CD4-positive, CD25-positive, alpha-beta regulatory T cell (primary cell): ENCODE measurements at regions not wholly inside any gene's neighbourhood (a gene's known extent, or its start where the extent isn't known, plus 50 kb on each side); places are given as distances from the start of the nearest gene placed in this dataset.

Source experiments
- ATAC-seq, 2 donors: fragments of 150-1000 bp; cut with Tn5 transposase; one replicate each; pipeline ENCODE4 v1.10.0; 2021; ENCODE audit warnings: low read depth in 2 of 2, moderate number of reproducible peaks in 2 of 2, moderate library complexity in 1 of 2
- DNase-seq, 3 donors: peaks; one replicate each; pipeline versions ENCODE4 v3.0.0 to v3.0.0-alpha.2; 2012 to 2022; ENCODE audit warnings: mixed read lengths in 1 of 3
- H3K27ac ChIP-seq: one replicate; pipeline ENCODE4 v1.7.0; 2013; ENCODE audit warnings: mild to moderate bottlenecking, low read length; ENCODE audit not compliant: insufficient read depth, poor library complexity, severe bottlenecking
- H3K27me3 ChIP-seq: one replicate; pipeline ENCODE4 v1.7.0; 2013; ENCODE audit warnings: low read length; ENCODE audit not compliant: control insufficient read depth, insufficient read depth
- H3K36me3 ChIP-seq: one replicate; pipeline ENCODE4 v1.7.0; 2013; ENCODE audit warnings: mild to moderate bottlenecking, low read length, moderate library complexity; ENCODE audit not compliant: control insufficient read depth, insufficient read depth
- H3K4me1 ChIP-seq: 2 replicates; pipeline ENCODE4 v1.7.0; 2013; ENCODE audit warnings: mild to moderate bottlenecking, low read length; ENCODE audit not compliant: insufficient read depth, control insufficient read depth, poor library complexity, severe bottlenecking
- H3K4me3 ChIP-seq: one replicate; pipeline ENCODE4 v1.7.0; 2013; ENCODE audit warnings: low read depth, mild to moderate bottlenecking, low read length, moderate library complexity
- H3K9me3 ChIP-seq, 2 experiments: 1 replicate in 1 of 2; 2 replicates in 1 of 2; pipeline ENCODE4 v1.7.0; 2013; ENCODE audit warnings: low read length in 2 of 2, mild to moderate bottlenecking in 1 of 2, moderate library complexity in 1 of 2; ENCODE audit not compliant: control insufficient read depth in 2 of 2
- H3K27ac Mint-ChIP-seq, 3 donors: one replicate each; pipeline ENCODE4 v1.8.0; 2020 to 2022; ENCODE audit warnings: mild to moderate bottlenecking in 3 of 3, mixed read lengths in 3 of 3, moderate library complexity in 2 of 3
- H3K27me3 Mint-ChIP-seq: one replicate; pipeline ENCODE4 v1.8.0; 2022; ENCODE audit warnings: mild to moderate bottlenecking, mixed read lengths
- H3K36me3 Mint-ChIP-seq: one replicate; pipeline ENCODE4 v1.8.0; 2020; ENCODE audit warnings: mixed read lengths
- H3K4me1 Mint-ChIP-seq, 4 donors: one replicate each; pipeline ENCODE4 v1.8.0; 2020 to 2022; ENCODE audit warnings: mixed read lengths in 4 of 4, mild to moderate bottlenecking in 1 of 4
- H3K4me3 Mint-ChIP-seq, 4 donors: one replicate each; pipeline ENCODE4 v1.8.0; 2020 to 2022; ENCODE audit warnings: mild to moderate bottlenecking in 4 of 4, mixed read lengths in 4 of 4, moderate library complexity in 3 of 4
- H3K9me3 Mint-ChIP-seq, 7 donors: one replicate each; pipeline ENCODE4 v1.8.0; 2020 to 2022; ENCODE audit warnings: mixed read lengths in 7 of 7, mild to moderate bottlenecking in 3 of 7, moderate library complexity in 2 of 7

DNA sequence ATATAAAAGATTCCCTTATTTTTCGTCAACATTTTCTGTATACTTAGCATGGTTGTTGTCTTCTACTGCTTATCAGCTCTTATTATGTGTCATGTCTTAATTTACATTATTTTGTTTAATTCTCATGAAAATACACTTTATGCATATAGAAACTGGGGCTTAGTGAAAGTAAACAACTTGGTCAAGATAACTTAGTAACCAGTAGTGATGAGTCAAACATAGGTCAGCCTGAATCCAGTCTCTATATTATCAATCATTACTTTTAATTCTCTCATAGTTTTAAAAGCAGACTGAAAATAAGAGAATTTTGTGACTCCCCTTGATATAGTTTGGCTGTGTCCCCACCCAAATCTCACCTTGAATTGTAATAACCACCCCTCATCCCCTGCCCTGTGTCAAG is 119.6 kb upstream of the TPK1 start:
- Histone ChIP-seq H3K27me3 (no peaks in the 10 kb centered on the region), H3K9me3 (no peaks in the 10 kb centered on the region), H3K4me1 (no peaks in the 10 kb centered on the region), H3K27ac (no peak overlapping the region), H3K36me3 (no peaks in the 10 kb centered on the region), H3K4me3 (no peak overlapping the region)
- DNase-seq: no peak
- Mint-ChIP-seq H3K4me3 (no peak overlapping the region), H3K9me3 (peaks cover 0 to 9% (median 3%) of the 10 kb centered on the region in 7 donors), H3K4me1 (no peaks in the 10 kb centered on the region), H3K27ac (no peak overlapping the region), H3K36me3 (no peaks in the 10 kb centered on the region), H3K27me3 (no peaks in the 10 kb centered on the region)
- no peak for ATAC-seq

DNA sequence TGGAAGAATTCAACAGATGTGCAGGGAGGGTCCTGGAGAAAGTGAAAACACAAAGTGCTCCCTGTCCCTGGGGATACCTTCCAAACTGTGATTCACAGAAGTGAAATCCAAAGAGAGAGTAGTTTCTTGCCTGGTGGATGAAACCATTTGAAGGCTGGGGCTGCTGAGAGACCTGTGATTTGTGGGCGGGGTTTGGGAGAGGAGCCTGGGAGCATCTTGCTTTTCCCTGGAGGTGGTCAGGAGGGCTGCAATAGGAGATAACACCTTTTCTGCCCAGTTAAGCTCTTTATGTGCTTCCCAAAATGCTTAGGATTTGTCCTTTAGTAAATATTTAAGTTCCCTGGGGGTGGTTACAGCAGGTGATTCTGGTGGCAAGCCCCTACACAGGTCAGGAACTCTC is 105.3 kb upstream of the TPK1 start:
- Histone ChIP-seq H3K27me3 (no peaks in the 10 kb centered on the region), H3K4me1 (no peaks in the 10 kb centered on the region), H3K9me3 (no peaks in the 10 kb centered on the region), H3K4me3 (no peak overlapping the region), H3K36me3 (no peaks in the 10 kb centered on the region), H3K27ac (no peak overlapping the region)
- no peaks in the 10 kb centered on the region for H3K36me3 Mint-ChIP-seq
- H3K27ac Mint-ChIP-seq: no peak overlapping the region
- peaks cover 0 to 3% (median 0%) of the 10 kb centered on the region in 7 donors for H3K9me3 Mint-ChIP-seq
- DNase-seq (no peak), ATAC-seq (no peak)
- H3K27me3 Mint-ChIP-seq: peaks cover 16% of the 10 kb centered on the region
- no peaks in the 10 kb centered on the region for H3K4me1 Mint-ChIP-seq
- peak overlapping the region in 1 of 4 donors; percentile 10 for H3K4me3 Mint-ChIP-seq

DNA sequence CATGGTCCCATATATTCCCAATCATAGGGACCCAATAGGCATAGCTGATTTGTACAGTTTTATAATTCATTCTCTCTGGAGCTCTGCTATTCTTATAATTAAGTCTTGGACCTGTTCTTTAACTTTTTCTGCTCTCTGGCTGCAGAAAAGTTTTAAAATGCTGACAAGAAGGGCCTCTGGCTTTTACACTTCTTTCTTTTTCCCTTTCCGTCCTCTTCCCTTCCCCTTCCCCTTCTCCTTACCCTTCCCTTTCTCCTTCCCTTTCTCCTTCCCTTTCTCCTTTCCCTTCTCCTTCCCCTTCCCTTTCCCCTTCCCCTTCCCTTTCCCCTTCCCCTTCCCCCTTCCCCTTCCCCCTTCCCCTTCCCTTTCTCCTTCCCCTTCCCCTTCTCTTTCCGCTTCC is 101.3 kb upstream of the TPK1 start:
- ATAC-seq: no peak

DNA sequence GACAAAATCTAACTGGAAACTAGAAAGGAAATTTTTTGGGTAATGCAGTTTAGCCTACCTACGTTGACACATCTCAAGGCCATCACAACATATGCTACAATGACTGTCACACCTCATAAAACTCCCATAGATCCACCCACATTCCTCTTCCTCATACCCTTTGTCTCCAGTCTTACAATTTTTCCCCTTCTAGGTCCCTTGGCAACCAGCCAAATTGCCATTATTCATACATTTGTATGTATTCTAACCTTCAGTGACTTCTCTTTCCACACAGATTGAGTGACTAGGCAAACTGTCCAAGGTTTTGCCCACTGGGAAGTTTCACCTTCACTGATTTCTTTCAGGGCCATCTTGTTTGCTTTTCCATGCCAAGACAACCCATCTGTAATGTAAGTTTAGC is 100.5 kb upstream of the TPK1 start:
- Histone ChIP-seq H3K27me3 (no peaks in the 10 kb centered on the region), H3K4me3 (no peak overlapping the region), H3K27ac (no peak overlapping the region), H3K36me3 (no peaks in the 10 kb centered on the region), H3K9me3 (no peaks in the 10 kb centered on the region), H3K4me1 (no peaks in the 10 kb centered on the region)
- DNase-seq (no peak), ATAC-seq (no peak)
- Mint-ChIP-seq H3K4me1 (no peaks in the 10 kb centered on the region), H3K4me3 (no peak overlapping the region), H3K27me3 (peaks cover 26% of the 10 kb centered on the region), H3K27ac (no peak overlapping the region), H3K9me3 (peaks cover 0 to 7% (median 1%) of the 10 kb centered on the region in 7 donors), H3K36me3 (no peaks in the 10 kb centered on the region)

More for the DNA sequence above, 101.3 kb upstream of the TPK1 start:
- Mint-ChIP-seq H3K4me1 (no peaks in the 10 kb centered on the region), H3K36me3 (no peaks in the 10 kb centered on the region), H3K27ac (no peak overlapping the region), H3K27me3 (peaks cover 26% of the 10 kb centered on the region), H3K4me3 (no peak overlapping the region), H3K9me3 (peaks cover 0 to 7% (median 1%) of the 10 kb centered on the region in 7 donors)
- no peak for DNase-seq
- Histone ChIP-seq H3K4me1 (no peaks in the 10 kb centered on the region), H3K9me3 (no peaks in the 10 kb centered on the region), H3K36me3 (no peaks in the 10 kb centered on the region), H3K27me3 (no peaks in the 10 kb centered on the region), H3K4me3 (no peak overlapping the region), H3K27ac (no peak overlapping the region)

DNA sequence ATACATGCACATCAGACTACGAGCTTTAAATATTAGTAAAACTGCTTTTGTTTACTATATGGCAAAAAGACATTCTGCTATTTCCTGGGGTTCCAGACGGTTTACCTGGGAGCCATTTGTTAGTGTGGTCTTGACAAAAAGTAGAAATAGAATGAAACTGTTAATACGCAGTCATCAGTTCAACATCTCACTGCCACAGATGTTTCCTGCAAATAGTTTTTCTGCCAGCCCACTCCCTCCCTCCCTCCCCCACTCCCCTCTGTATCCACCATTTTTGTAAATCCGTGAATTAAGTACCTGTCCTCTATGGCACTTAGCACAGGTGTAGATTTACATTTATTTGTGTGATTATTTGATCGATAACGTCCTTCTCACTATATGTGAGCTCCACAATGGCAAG is 74.6 kb upstream of the TPK1 start:
- Histone ChIP-seq H3K27me3 (no peaks in the 10 kb centered on the region), H3K4me1 (no peaks in the 10 kb centered on the region), H3K9me3 (no peaks in the 10 kb centered on the region), H3K36me3 (no peaks in the 10 kb centered on the region), H3K4me3 (no peak overlapping the region), H3K27ac (no peak overlapping the region)
- peaks cover 0 to 18% (median 2%) of the 10 kb centered on the region in 4 donors for H3K4me1 Mint-ChIP-seq
- H3K27ac Mint-ChIP-seq: no peak overlapping the region
- H3K4me3 Mint-ChIP-seq: no peak overlapping the region
- DNase-seq (no peak), ATAC-seq (no peak)
- H3K36me3 Mint-ChIP-seq: no peaks in the 10 kb centered on the region
- peaks cover 0 to 2% (median 0%) of the 10 kb centered on the region in 7 donors for H3K9me3 Mint-ChIP-seq
- H3K27me3 Mint-ChIP-seq: peaks cover 6% of the 10 kb centered on the region

DNA sequence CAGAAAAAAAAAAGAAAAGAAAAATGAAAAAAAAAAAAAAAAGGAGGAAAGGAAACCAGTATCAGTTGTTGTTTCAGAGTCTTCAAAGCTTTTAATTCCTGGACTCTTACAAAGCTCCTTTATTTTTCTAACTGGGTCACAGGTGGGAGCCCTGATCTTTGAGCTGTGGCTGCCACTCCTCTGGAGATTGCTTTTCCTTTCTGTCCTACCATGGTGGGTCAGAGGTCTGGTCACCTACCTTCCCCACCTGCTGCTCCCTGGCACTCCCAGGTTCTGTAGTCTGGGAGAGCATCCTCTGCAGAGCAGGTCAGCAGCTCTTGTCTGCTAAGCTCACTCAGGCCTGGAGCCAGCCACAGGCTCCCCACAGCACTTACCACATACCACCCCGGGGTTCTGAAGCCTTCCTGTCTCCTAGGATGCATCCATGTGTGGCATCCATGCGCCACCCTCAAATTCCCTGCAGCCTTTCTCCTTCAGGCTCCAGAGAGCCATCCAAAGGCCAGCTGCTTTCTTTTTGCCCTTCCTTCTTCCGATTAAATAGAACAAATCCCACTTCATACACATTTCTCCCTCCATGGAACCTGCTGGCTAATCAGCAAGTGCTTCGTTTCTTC is 73.2 kb upstream of the TPK1 start:
- peaks cover 0 to 18% (median 2%) of the 10 kb centered on the region in 4 donors for H3K4me1 Mint-ChIP-seq
- H3K4me3 ChIP-seq: no peak overlapping the region
- H3K36me3 ChIP-seq: no peaks in the 10 kb centered on the region
- H3K4me3 Mint-ChIP-seq: no peak overlapping the region
- no peaks in the 10 kb centered on the region for H3K9me3 ChIP-seq
- H3K27me3 ChIP-seq: no peaks in the 10 kb centered on the region
- H3K36me3 Mint-ChIP-seq: no peaks in the 10 kb centered on the region
- H3K27me3 Mint-ChIP-seq: peaks cover 6% of the 10 kb centered on the region
- peaks cover 0 to 2% (median 0%) of the 10 kb centered on the region in 7 donors for H3K9me3 Mint-ChIP-seq
- no peaks in the 10 kb centered on the region for H3K4me1 ChIP-seq
- DNase-seq (no peak), ATAC-seq (no peak)
- H3K27ac Mint-ChIP-seq: no peak overlapping the region
- no peak overlapping the region for H3K27ac ChIP-seq

DNA sequence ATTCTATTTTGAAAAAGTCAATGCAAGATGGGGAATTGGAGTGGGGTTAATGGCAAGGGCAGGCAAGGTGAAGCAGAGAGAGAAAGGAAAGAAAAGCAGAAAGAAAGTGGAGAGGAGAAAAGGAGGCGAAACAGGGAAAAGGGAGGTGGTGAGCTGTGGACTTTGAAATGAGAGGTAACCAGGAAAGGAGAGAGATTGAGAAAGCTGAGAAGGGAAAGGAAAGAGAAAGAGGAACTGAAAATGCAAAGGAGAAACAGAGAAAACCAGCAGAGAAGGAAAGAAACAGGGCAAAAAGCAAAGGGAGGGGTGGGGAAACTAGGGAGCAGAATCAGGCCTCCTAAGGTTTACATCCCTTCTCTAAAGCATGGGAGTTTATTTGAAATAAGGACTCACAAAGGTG is 72.5 kb upstream of the TPK1 start:
- Mint-ChIP-seq H3K27me3 (peaks cover 6% of the 10 kb centered on the region), H3K9me3 (peaks cover 0 to 2% (median 0%) of the 10 kb centered on the region in 7 donors), H3K27ac (peak overlapping the region in 2 of 3 donors; percentile 36 to 96), H3K4me3 (no peak overlapping the region), H3K36me3 (no peaks in the 10 kb centered on the region), H3K4me1 (peaks cover 0 to 18% (median 2%) of the 10 kb centered on the region in 4 donors)
- ATAC-seq (no peak), DNase-seq (no peak)
- Histone ChIP-seq H3K9me3 (no peaks in the 10 kb centered on the region), H3K27ac (no peak overlapping the region), H3K27me3 (no peaks in the 10 kb centered on the region), H3K4me1 (no peaks in the 10 kb centered on the region), H3K4me3 (no peak overlapping the region), H3K36me3 (no peaks in the 10 kb centered on the region)

DNA sequence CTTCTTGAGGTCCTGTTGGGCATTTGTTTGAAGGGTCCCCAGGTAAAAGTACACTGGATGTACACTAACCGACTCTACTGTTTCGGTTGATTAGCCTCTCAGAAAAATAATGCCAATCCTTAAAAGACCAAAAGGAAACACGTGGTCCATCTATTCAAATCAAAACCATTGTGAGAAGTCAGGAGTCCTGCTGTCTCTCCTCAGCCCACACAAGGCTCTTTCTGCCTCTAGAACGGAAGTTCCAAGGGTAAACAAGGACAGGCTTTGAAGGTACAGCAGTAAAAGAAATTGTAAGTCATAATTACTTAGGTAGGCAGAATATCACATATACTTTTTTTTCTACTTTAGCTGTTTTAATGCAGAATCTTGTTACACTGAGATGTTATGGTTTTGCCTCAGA is 71.7 kb upstream of the TPK1 start:
- Histone ChIP-seq H3K4me3 (no peak overlapping the region), H3K9me3 (no peaks in the 10 kb centered on the region), H3K4me1 (no peaks in the 10 kb centered on the region), H3K36me3 (no peaks in the 10 kb centered on the region), H3K27ac (no peak overlapping the region), H3K27me3 (no peaks in the 10 kb centered on the region)
- H3K4me3 Mint-ChIP-seq: no peak overlapping the region
- H3K27me3 Mint-ChIP-seq: peaks cover 6% of the 10 kb centered on the region
- H3K9me3 Mint-ChIP-seq: peaks cover 0 to 2% (median 0%) of the 10 kb centered on the region in 7 donors
- peaks cover 0 to 18% (median 2%) of the 10 kb centered on the region in 4 donors for H3K4me1 Mint-ChIP-seq
- ATAC-seq (no peak), DNase-seq (peak in 1 of 3 donors; percentile 11)
- no peaks in the 10 kb centered on the region for H3K36me3 Mint-ChIP-seq
- H3K27ac Mint-ChIP-seq: no peak overlapping the region
